Caco-2 (cell line): ENCODE measurements at regions not wholly inside any gene's neighbourhood (a gene's known extent, or its start where the extent isn't known, plus 50 kb on each side); places are given as distances from the start of the nearest gene placed in this dataset.

Experiments
- BruUV-seq: library from RNA; stranded (reverse); fragments of 400-500 nt; replicated peaks from 2 replicates; lab custom pipeline; 2021; lab: Mats Ljungman, UMichigan
- CTCF ChIA-PET: fragments of 300-600 bp; sonication (Branson Sonifier 250); formaldehyde crosslinking; loops from one replicate; lab custom pipeline; 2022; ENCODE audit warnings: antibody characterized with exemption; lab: Charles Lee
- POLR2A ChIA-PET: fragments of 300-600 bp; sonication (Branson Sonifier 250); formaldehyde crosslinking; loops from one replicate; lab custom pipeline; 2022; ENCODE audit warnings: antibody characterized with exemption; lab: Charles Lee
- DNase-seq, 2 experiments: peaks; one replicate each; pipeline versions ENCODE4 v3.0.0 to v3.0.0-alpha.2; 2020 to 2022
- H3K27me3 ChIP-seq: replicated peaks from 2 replicates; pipeline ENCODE4 v1.6.0; 2011; ENCODE audit warnings: low read length; ENCODE audit not compliant: control insufficient read depth, insufficient read depth
- H3K36me3 ChIP-seq: 2 replicates; pipeline ENCODE4 v1.5.1; 2011; ENCODE audit warnings: low read length; ENCODE audit not compliant: control insufficient read depth, insufficient read depth
- H3K4me1 ChIP-seq: fragments of 250-450 bp; sonication (Bioruptor Pico); 2 replicates; pipeline ENCODE4 v1.5.1; 2020; ENCODE audit warnings: mild to moderate bottlenecking
- H3K4me3 ChIP-seq: 2 replicates; pipeline ENCODE4 v1.5.1; 2011; ENCODE audit warnings: low read depth, mild to moderate bottlenecking, control low read depth, low read length
- H3K9me3 ChIP-seq: fragments of 250-450 bp; sonication (Bioruptor Pico); 2 replicates; pipeline ENCODE4 v1.5.1; 2020; ENCODE audit warnings: mild to moderate bottlenecking, moderate library complexity
- H3K27ac Mint-ChIP-seq: one replicate; pipeline ENCODE4 v1.8.0; 2022; ENCODE audit warnings: mixed read lengths; ENCODE audit not compliant: unreplicated experiment
- H3K27me3 Mint-ChIP-seq: one replicate; pipeline ENCODE4 v1.8.0; 2022; ENCODE audit warnings: mixed read lengths; ENCODE audit not compliant: insufficient read depth, unreplicated experiment
- H3K36me3 Mint-ChIP-seq: one replicate; pipeline ENCODE4 v1.8.0; 2022; ENCODE audit warnings: mild to moderate bottlenecking, mixed read lengths; ENCODE audit not compliant: insufficient read depth, unreplicated experiment
- H3K4me1 Mint-ChIP-seq: one replicate; pipeline ENCODE4 v1.8.0; 2022; ENCODE audit warnings: low read depth, mixed read lengths; ENCODE audit not compliant: unreplicated experiment
- H3K4me3 Mint-ChIP-seq: one replicate; pipeline ENCODE4 v1.8.0; 2022; ENCODE audit warnings: mild to moderate bottlenecking, moderate library complexity, mixed read lengths; ENCODE audit not compliant: unreplicated experiment
- H3K9me3 Mint-ChIP-seq: one replicate; pipeline ENCODE4 v1.8.0; 2022; ENCODE audit warnings: mixed read lengths; ENCODE audit not compliant: unreplicated experiment
- CTCF ChIP-seq, 2 experiments: fragments of 200-600 bp in 1 of 2; IDR thresholded peaks; 1 replicate in 1 of 2; 2 replicates in 1 of 2; pipeline versions ENCODE4 v1.5.1 to v1.8.0; 2011 to 2022; ENCODE audit warnings: antibody characterized with exemption in 1 of 2, control low read depth in 1 of 2, inconsistent platforms in 1 of 2, low read depth in 1 of 2, low read length in 1 of 2, mild to moderate bottlenecking in 1 of 2, moderate library complexity in 1 of 2; ENCODE audit not compliant: insufficient read depth in 1 of 2, severe bottlenecking in 1 of 2, unreplicated experiment in 1 of 2
- intact Hi-C: fragments of 100-400 bp; cut with micrococcal nuclease; formaldehyde crosslinking; loops from one replicate; pipeline ENCODE4 v1.10.0; 2022; ENCODE audit not compliant: unreplicated experiment

GRCh38 chr10:83959328-83959727 lies 180.0 kb upstream of the GHITM start:
- H3K4me3 Mint-ChIP-seq, result no peak overlapping the region
- no peaks in the 10 kb centered on the region for H3K9me3 Mint-ChIP-seq
- H3K36me3 Mint-ChIP-seq, result no peaks in the 10 kb centered on the region
- ChIA-PET POLR2A (no interaction called here), CTCF (no interaction called here)
- no peaks in the 10 kb centered on the region for H3K36me3 ChIP-seq
- H3K4me1 Mint-ChIP-seq, result no peaks in the 10 kb centered on the region
- peaks cover 8% of the 10 kb centered on the region for H3K27me3 Mint-ChIP-seq
- H3K27ac Mint-ChIP-seq, result no peak overlapping the region
- BruUV-seq, result no TSS peak
- H3K9me3 ChIP-seq, result no peaks in the 10 kb centered on the region
- intact Hi-C loops, result no loop called here
- DNase-seq, result no peak
- TF ChIP-seq CTCF (IDR thresholded peaks at IDR 0.05; ENCODE audit: insufficient read depth in 1 of 2, low read depth in 1 of 2, low read length in 1 of 2, severe bottlenecking in 1 of 2, unreplicated experiment in 1 of 2), result no peak
- no peaks in the 10 kb centered on the region for H3K4me1 ChIP-seq
- H3K4me3 ChIP-seq, result no peak overlapping the region
- no peaks in the 10 kb centered on the region for H3K27me3 ChIP-seq

GRCh38 chr10:83960125-83960524 lies 179.2 kb upstream of the GHITM start:
- TF ChIP-seq CTCF (IDR thresholded peaks at IDR 0.05; ENCODE audit: insufficient read depth in 1 of 2, low read depth in 1 of 2, low read length in 1 of 2, severe bottlenecking in 1 of 2, unreplicated experiment in 1 of 2), result no peak
- Mint-ChIP-seq H3K4me1 (no peaks in the 10 kb centered on the region), H3K4me3 (no peak overlapping the region), H3K36me3 (no peaks in the 10 kb centered on the region), H3K9me3 (no peaks in the 10 kb centered on the region), H3K27me3 (peaks cover 10% of the 10 kb centered on the region), H3K27ac (no peak overlapping the region)
- Histone ChIP-seq H3K36me3 (no peaks in the 10 kb centered on the region), H3K4me3 (no peak overlapping the region), H3K27me3 (no peaks in the 10 kb centered on the region), H3K4me1 (no peaks in the 10 kb centered on the region), H3K9me3 (no peaks in the 10 kb centered on the region)
- POLR2A ChIA-PET, result no interaction called here
- intact Hi-C loops, result no loop called here
- CTCF ChIA-PET, result no interaction called here
- DNase-seq, result no peak
- BruUV-seq, result no TSS peak

GRCh38 chr10:83961620-83962019 lies 177.7 kb upstream of the GHITM start:
- H3K9me3 Mint-ChIP-seq, result no peaks in the 10 kb centered on the region
- DNase-seq, result no peak
- no peak overlapping the region for H3K4me3 ChIP-seq
- H3K27me3 ChIP-seq, result no peaks in the 10 kb centered on the region
- H3K36me3 Mint-ChIP-seq, result no peaks in the 10 kb centered on the region
- ChIA-PET CTCF (no interaction called here), POLR2A (no interaction called here)
- TF ChIP-seq CTCF (IDR thresholded peaks at IDR 0.05; ENCODE audit: insufficient read depth in 1 of 2, low read depth in 1 of 2, low read length in 1 of 2, severe bottlenecking in 1 of 2, unreplicated experiment in 1 of 2), result no peak
- no TSS peak for BruUV-seq
- H3K4me1 Mint-ChIP-seq, result no peaks in the 10 kb centered on the region
- no peaks in the 10 kb centered on the region for H3K9me3 ChIP-seq
- no peak overlapping the region for H3K4me3 Mint-ChIP-seq
- intact Hi-C loops, result no loop called here
- H3K4me1 ChIP-seq, result no peaks in the 10 kb centered on the region
- peaks cover 10% of the 10 kb centered on the region for H3K27me3 Mint-ChIP-seq
- H3K36me3 ChIP-seq, result no peaks in the 10 kb centered on the region
- no peak overlapping the region for H3K27ac Mint-ChIP-seq
